GM18511 (cell line): ENCODE measurements at regions not wholly inside any gene's neighbourhood (a gene's known extent, or its start where the extent isn't known, plus 50 kb on each side); places are given as distances from the start of the nearest gene placed in this dataset.
"Not testable (repeated sequence)": the region's sequence is repeated elsewhere in the genome, so short reads cannot be mapped to it uniquely, and the experiment has no call there.

ENCODE experiments used
- ATAC-seq: cut with Tn5 transposase; IDR thresholded peaks from one replicate; pipeline ENCODE4 v1.9.1; 2021; ENCODE audit warnings: mild to moderate bottlenecking, moderate library complexity; ENCODE audit not compliant: unreplicated experiment

DNA sequence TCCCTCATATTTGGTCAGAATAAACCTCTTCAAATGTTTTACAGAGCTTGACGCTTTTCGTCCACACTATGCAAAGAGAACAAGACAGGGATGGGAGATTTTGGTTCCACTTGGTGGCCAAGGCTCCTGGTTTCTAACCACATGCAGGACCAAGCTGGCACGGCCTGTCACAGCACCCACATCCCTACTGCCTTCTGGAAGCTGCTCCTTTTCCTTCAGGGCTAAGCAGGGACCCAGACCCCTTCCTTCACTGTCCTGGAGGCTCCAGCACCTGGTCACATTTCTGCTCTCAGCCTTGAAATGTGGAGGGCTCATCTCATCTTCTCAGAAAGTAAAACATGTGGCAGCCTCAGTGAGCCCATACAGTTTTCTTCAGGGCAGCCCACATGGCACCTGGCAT lies 50.4 kb upstream of the ARHGEF7 start:
- ATAC-seq, result no peak

DNA sequence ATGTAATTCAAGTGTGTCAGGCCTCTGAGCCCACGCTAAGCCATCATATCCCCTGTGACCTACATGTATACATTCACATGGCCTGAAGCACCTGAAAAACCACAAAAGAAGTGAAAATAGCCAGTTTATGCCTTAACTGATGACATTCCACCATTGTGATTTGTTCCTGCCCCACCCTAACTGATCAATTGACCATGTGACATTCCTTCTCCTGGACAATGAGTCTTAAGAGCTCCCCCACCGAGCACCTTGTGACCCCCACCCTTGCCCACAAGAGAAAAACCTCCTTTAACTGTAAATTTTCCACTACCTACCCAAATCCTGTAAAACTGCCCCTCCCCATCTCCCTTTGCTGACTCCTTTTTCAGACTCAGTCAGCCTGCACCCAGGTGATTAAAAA lies 52.1 kb upstream of the ARHGEF7 start:
- ATAC-seq, result no peak

GRCh38 chr13:111062305-111062704 lies 52.8 kb upstream of the ARHGEF7 start:
- ATAC-seq, result no peak

- no peak for ATAC-seq
Measured at GRCh38 chr13:111061358-111062045, 53.6 kb upstream of the ARHGEF7 start.

- ATAC-seq, result no peak
Measured at GRCh38 chr13:111060237-111060919, 54.7 kb upstream of the ARHGEF7 start.

DNA sequence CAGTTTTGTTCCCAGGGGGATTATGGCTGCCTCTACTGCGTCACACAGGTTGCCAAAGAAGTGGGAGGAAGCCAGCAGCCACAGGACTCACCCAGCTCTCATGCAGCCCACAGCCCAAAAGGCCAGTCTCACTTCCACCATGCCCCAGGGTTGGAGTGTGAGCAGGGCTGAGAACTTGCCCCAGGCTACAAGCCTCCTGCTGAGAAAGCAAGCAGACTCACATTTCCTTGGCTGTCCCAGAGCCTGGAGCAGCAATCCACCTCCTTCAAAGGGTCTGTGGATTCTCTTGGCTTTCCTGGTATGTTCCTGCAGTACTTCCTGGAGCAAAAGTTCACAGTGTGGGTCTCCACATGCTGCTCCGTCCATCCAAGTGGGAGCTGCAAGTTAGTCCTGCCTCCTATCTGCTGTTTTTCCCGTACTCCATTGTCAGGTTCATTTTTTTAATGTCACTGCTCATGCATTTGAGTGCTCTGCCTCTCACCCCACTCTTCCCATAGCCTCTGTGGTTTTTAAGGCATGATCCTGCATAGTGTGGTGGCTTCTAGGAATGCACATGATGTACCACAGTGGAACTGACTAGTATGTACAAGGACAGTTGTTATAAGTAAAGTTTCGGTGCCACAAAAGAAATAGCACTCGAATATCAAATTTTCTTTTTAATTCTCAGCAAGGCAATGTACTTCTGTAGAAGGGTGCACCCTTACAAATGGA lies 56.2 kb upstream of the ARHGEF7 start:
- no peak for ATAC-seq

DNA sequence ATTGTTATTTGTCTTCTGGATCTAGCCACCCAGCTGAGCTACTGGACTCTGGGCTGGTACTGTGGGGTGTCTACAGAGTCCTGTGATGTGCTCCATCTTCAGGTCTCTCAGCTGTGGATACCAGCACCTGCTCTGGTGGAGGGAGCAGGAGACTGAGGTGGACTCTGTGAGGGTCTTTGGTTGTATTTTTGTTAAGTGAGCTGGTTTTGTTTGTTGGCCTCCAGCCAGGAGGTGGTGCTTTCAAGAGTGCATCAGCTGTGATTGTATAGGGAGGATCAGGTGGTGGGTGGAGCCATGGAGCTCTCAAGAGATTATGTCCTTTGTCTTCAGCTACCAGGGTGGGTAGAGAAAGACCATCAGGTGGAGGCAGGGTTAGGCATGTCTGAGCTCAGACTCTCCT lies 56.8 kb upstream of the ARHGEF7 start:
- not testable (repeated sequence) for ATAC-seq

DNA sequence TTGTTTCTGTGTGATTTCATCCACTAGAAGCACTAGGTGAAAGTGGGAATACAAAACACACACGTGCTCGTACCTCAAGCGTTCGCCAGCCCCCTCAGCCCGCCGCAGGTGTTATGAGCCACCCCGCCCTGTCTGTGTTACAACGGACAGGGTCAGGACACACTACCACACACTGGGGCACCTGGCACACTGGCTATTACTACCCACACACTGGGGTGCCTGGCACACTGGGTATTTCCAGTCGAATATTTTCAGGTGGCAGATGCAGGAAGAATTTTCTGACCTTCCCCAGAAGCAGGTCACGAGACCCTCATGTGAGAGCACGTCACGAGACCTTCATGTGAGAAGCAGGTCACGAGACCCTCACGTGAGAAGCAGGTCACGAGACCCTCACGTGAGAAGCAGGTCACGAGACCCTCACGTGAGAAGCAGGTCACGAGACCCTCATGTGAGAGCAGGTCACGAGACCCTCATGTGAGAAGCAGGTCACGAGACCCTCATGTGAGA lies 63.3 kb upstream of the ARHGEF7 start:
- not testable (repeated sequence) for ATAC-seq

GRCh38 chr13:111051041-111051725 lies 63.9 kb upstream of the ARHGEF7 start:
- ATAC-seq, result no peak

GRCh38 chr13:111050539-111050879 lies 64.6 kb upstream of the ARHGEF7 start:
- no peak for ATAC-seq

DNA sequence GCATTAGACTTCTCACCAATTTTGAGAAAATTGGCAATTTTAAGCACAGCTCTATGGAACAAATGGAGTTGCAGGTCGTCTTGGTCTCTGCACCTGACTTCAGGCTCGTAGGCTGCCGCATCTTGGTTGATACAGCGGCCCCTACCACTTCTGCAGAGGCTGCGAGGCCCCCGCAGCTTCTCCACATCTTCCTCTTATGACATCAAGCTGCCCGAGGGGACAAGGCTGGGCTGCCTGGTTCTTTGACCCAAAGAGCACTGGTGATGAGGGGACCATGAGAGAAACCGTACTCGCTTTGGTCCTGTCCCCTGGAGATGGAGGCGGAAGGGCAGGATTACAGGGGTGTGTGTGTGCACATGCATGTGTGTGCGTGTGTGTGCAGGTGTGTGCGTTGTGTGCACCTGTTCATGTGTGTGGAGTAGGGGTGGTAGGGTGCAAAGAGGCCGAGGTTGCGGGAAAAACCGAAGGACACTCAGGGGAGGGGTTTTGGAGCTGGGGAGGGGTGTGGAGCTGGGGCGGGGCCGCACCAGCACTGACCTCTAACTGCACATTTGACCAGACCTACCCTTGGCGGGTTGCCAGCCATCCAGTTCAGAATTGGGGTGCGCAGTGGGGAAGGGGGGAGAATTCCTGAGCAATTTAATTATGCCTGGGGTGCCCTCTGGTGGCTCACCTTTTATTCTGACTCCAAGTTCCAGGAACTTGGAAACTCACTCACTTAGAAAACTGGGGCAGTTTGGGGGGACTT lies 65.1 kb upstream of the ARHGEF7 start:
- no peak for ATAC-seq

GRCh38 chr13:111048387-111048786 lies 66.7 kb upstream of the ARHGEF7 start:
- no peak for ATAC-seq

GRCh38 chr13:111047326-111047725 lies 67.8 kb upstream of the ARHGEF7 start:
- ATAC-seq, result peak; percentile 52

GRCh38 chr13:111046590-111047141 lies 68.4 kb upstream of the ARHGEF7 start:
- ATAC-seq, result peak; percentile 85

GRCh38 chr13:111045170-111045569 lies 69.9 kb upstream of the ARHGEF7 start:
- ATAC-seq, result no peak

DNA sequence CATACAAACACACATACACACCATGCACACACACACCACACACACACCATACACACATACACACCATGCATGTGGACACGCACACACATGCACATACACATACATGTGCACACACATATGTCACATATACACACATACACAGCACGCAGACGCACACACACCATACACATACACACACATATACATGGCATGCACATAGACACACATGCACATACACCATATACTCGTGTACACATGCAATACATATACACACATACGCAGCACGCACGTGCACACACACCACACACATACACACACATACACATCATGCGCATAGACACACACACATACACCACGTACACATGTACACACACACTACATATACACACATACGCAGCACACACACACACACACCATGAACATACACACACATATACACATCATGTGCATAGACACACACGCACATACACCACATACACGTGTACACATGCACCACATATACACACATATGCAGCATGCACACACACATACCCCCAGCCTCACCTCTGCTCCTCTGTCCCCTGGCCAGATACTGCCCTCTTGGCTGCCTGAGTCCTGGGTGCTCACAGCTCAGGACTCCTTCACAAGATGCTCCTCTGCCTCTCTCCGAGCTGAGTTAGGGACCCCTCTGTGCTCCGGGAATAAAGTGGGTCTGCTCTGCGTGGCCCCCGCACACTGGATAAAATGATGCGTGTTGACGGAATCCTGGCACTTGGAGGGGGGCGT lies 70.9 kb upstream of the ARHGEF7 start:
- ATAC-seq, result no peak

GRCh38 chr13:111043575-111043982 lies 71.5 kb upstream of the ARHGEF7 start:
- peak; percentile 38 for ATAC-seq

- no peak for ATAC-seq
Measured at GRCh38 chr13:111042661-111043226, 72.4 kb upstream of the ARHGEF7 start.

DNA sequence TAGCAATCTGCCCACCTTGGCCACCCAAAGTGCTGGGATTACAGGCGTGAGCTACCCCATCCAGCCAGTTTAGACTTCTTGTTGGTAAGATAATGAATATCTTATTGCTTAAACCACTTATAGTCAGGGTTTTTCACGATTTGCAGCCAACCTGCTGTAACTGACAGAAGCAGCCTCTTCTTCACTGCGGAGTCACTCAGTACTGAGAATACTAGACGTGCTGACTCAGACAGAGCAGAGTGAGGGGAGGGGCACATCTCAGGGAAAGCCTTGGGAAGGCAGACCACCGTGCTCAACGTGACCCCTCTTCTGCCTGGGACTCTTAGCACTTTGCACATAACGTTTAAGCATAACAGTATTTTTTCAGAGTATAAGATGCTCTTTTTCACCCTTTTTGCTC lies 74.3 kb upstream of the ARHGEF7 start:
- ATAC-seq, result no peak
